GM12874 (cell line): ENCODE measurements at regions not wholly inside any gene's neighbourhood (a gene's known extent, or its start where the extent isn't known, plus 50 kb on each side); places are given as distances from the start of the nearest gene placed in this dataset.
A peak's percentile ranks its signal among the peaks of the same experiment; 100 is the strongest.

ENCODE experiments used
- CTCF ChIP-seq: IDR thresholded peaks from 2 replicates; pipeline ENCODE4 v1.5.1; 2011; ENCODE audit warnings: low read depth, mild to moderate bottlenecking, control low read depth, low read length, moderate library complexity; ENCODE audit not compliant: insufficient read depth

- TF ChIP-seq CTCF, result 0 out of 2 replicates have a peak, but pooled peaks have one; percentile 2
These were observed 433.1 kb upstream of the SMIM31 start for GRCh38 chr4:164320847-164321246.

GRCh38 chr4:164326056-164326455 is 427.9 kb upstream of the SMIM31 start:
- no peak for TF ChIP-seq CTCF

- TF ChIP-seq CTCF, result no peak
These were observed 416.5 kb upstream of the SMIM31 start for GRCh38 chr4:164337219-164337944.

- TF ChIP-seq CTCF, result no peak
These were observed 410.4 kb upstream of the SMIM31 start for GRCh38 chr4:164343472-164343976.

- no peak for TF ChIP-seq CTCF
These were observed 408.2 kb upstream of the SMIM31 start for GRCh38 chr4:164345756-164346155.

GRCh38 chr4:164350061-164350460 is 403.9 kb upstream of the SMIM31 start:
- TF ChIP-seq CTCF, result no peak

GRCh38 chr4:164357957-164358356 is 396.0 kb upstream of the SMIM31 start:
- no peak for TF ChIP-seq CTCF
